ENCODE measurements at regions not wholly inside any gene's neighbourhood (a gene's known extent, or its start where the extent isn't known, plus 50 kb on each side); places are given as distances from the start of the nearest gene placed in this dataset.
"Not testable (repeated sequence)": the region's sequence is repeated elsewhere in the genome, so short reads cannot be mapped to it uniquely, and the experiment has no call there.

GRCh38 chr18:23321996-23322395, 131.1 kb upstream of the RIOK3 start:
- DNase-seq (ENCODE audit: insufficient read length, low spot score), result no peak
- no peak for TF ChIP-seq CTCF (IDR thresholded peaks at IDR 0.05; ENCODE audit: insufficient read depth, missing control alignments)
- no peak for FAIRE-seq

- DNase-seq (ENCODE audit: insufficient read length, low spot score) (no peak), FAIRE-seq (no peak)
- no peak for TF ChIP-seq CTCF (IDR thresholded peaks at IDR 0.05; ENCODE audit: insufficient read depth, missing control alignments)
Measured at GRCh38 chr18:23324056-23324811, 128.9 kb upstream of the RIOK3 start.

- FAIRE-seq (no peak), DNase-seq (ENCODE audit: insufficient read length, low spot score) (no peak)
- no peak for TF ChIP-seq CTCF (IDR thresholded peaks at IDR 0.05; ENCODE audit: insufficient read depth, missing control alignments)
Measured at GRCh38 chr18:23324861-23325260, 128.2 kb upstream of the RIOK3 start.

DNA sequence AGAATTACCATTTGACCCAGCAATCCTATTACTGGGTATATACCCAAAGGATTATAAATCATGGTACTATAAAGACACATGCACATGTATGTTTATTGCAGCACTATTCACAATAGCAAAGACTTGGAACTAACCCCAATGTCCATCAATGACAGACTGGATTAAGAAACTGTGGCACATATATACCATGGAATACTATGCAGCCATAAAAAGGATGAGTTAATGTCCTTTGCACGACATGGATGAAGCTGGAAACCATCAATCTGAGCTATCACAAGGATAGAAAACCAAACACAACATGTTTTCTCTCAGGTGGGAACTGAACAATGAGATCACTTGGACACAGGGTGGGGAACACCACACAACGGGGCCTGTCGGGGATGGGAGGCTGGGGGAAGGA, 123.4 kb upstream of the RIOK3 start:
- DNase-seq (ENCODE audit: insufficient read length, low spot score); FAIRE-seq: not testable (repeated sequence)

DNA sequence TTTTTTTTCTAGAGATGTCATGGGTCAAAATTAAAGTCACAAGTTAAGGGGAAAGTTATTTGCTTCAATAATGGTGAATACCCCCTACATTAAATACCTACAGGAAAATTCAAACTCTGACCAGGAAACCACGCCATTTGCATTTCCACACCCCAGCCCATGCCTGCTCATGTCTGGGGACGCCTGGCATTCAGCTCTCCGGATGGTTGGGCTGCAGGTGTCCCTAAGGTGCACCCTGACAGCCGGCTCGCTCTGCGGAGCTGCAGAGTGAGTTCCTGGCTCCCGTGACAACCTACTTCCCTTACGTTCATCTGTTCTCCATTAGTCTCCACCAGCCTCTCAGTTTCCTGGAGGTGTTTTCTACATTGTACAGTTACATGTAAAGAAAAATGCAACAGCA, 122.7 kb upstream of the RIOK3 start:
- FAIRE-seq (no peak), DNase-seq (ENCODE audit: insufficient read length, low spot score) (no peak)
- TF ChIP-seq CTCF (IDR thresholded peaks at IDR 0.05; ENCODE audit: insufficient read depth, missing control alignments), result no peak

DNA sequence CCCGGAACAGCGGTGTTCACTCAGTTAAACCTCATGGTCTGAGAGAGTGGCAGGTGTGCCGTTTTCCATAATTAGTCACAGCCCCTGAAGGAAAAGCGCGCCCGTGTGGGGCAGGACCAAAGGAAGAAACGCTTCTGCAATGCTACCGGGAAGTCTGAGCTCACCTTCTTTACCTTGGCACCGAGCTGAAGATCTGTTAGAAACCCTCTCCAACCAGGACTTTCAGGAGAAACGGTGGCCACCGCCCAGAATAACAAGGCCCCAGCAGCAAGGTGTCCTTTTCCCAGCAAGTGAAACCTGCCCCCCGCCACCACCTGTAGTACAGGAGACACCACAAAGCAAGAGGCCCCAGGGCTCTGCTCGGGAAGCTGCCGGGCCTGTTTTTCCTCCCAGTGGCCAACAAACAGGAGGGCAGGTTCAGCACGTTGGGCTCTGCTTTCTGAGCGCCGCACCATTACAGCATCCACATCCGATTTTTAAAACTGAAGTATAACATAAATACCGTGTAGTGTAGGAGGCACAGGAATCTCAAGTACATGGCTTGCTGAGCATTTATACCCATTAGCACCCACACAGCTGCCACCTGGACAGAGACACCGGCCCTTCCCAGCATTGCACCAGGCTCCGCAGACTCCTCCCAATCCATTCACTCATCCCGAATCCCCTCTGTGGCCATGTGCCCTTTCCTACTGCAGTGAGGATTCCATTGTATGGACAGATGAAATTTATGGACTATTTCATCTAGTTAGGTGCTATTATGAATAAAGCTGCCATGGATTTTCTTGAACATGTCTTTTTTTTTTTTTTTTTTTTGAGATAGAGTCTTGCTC, 121.8 kb upstream of the RIOK3 start:
- no peak for TF ChIP-seq CTCF (IDR thresholded peaks at IDR 0.05; ENCODE audit: insufficient read depth, missing control alignments)
- FAIRE-seq (no peak), DNase-seq (ENCODE audit: insufficient read length, low spot score) (no peak)

GRCh38 chr18:23332356-23332755, 120.7 kb upstream of the RIOK3 start:
- no peak for FAIRE-seq
- DNase-seq (ENCODE audit: insufficient read length, low spot score), result no peak
- TF ChIP-seq CTCF (IDR thresholded peaks at IDR 0.05; ENCODE audit: insufficient read depth, missing control alignments), result no peak
